HG02884 (cell line): ENCODE measurements at regions not wholly inside any gene's neighbourhood (a gene's known extent, or its start where the extent isn't known, plus 50 kb on each side); places are given as distances from the start of the nearest gene placed in this dataset.
"Not testable (repeated sequence)": the region's sequence is repeated elsewhere in the genome, so short reads cannot be mapped to it uniquely, and the experiment has no call there.

Experiments used
- ATAC-seq: cut with Tn5 transposase; IDR thresholded peaks from one replicate; pipeline ENCODE4 v1.9.1; 2021; ENCODE audit warnings: mild to moderate bottlenecking, moderate library complexity; ENCODE audit not compliant: unreplicated experiment

DNA sequence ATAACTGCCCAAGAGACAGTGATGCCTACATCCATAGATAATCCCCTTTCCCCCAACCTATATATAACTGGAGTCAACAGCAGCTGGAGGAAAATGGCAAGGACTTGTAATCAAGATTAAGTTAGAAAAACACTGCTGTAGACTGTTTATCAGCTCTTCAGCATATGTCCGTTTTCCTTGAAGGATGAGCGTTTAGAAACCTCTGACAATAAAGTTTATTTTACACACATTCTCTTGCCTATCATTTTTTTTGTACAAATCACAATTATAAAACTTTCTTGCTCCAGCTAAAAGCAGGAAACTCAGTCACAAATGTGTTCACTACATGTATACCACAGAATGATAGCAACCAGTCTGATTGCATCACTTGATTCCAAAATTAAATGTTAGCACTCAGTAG lies 50.8 kb downstream of the PPIAL4G start:
- not testable (repeated sequence) for ATAC-seq

DNA sequence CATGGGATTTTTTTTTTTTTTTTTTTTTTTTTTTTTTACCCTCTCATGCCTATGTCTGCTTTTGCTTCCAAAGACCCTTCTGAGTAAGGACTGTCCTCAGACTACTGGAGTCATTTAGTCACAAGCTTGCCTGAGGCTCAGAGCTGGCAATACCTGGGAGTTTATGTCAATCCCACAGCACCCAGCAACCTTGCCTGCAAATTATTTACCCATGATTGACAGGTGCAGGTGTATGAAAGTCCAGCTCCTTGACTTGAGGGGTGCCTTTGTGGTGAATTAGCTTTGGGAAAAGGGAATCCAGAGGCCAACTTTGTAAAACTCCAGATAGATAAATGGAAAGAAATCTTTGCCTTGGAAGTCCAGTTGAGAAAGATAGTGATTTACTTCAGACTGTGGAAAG lies 53.2 kb downstream of the PPIAL4G start:
- ATAC-seq: not testable (repeated sequence)

DNA sequence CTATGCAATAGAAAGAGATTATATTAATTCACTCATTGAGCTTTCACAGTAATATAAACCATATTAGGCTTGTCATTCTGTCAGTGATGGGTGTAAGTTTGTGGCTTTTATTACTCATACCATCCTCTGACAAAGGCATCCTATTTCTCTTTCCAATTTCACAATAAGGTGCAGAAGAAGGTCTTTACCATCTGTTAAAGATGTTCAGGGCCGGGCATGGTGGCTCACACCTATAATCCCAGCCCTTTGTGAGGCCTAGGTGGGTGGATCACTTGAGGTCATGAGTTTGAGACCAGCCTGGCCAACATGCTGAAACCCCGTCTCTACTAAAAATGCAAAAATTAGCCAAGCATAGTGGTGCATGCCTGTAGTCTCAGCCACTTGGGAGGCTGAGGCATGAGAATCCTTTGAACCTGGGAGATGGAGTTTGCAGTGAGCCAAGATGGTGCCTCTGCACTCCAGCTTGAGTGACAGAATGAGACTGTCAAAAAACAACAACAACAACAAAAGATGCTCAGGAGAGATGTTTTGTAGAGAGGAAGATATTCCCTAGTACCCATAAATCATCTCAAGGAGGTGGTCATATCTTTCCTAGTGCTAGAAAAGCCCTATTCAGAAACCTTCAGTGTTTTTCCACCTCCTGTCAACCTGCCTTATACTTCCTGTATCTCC lies 56.0 kb downstream of the PPIAL4G start:
- ATAC-seq: not testable (repeated sequence)

DNA sequence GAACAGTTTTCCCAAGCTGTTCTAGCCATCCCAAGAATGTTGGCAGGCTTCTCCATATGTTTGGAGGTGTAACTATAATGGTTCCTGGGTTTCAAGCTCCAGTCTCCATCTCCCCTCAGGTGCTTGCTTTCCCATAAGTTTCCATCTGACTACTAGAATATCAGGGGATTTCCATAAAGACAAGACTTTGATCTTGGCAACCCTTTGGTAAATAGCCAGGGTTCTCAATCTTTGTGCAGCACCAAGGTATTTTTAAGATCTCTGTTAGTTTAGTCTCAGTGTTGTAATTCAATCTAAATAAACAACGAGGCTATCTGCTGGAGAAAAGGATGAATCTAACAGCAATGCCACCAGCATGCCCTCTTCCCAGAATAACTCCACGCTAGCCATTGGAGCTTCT lies 56.7 kb downstream of the PPIAL4G start:
- not testable (repeated sequence) for ATAC-seq

DNA sequence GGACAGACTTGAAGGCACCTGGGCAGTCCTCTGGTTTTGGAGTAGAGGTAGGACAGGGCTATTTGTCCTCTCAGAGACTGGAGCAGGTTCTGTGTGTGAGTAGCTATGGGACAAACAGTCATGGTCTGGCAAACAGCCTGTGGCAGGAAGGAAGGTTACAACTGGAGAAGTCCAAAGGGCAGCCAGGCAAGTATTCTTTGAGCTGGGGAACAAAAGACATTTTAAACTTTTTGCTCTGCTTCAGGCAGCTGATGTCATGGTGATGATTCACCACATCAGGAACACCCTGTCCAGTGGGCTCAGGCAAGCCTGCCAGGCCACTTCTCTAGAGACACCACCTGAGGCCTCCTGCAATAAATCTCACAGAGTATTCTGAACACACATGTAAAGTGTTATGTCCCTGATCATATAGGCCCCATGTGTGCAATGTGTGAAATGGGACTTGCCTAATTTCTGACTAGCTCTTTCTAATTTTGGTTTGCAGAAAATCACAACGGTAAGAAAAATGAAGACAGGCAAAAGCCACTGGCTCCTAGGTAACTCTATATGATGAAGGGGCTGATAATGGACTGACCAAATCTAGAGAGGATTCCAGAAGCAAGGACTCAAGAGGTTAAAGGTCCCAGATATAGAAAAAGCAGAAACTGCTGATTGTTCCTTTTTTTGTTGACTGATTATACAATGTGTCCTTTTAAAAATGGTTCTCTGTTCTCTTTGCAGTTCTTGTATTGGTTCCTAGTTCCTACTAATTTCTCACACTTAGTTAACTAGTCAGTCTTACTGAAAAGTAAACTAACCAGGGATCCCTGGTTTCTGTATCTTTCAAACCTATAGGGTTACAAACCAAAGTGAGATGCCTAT lies 58.7 kb downstream of the PPIAL4G start:
- ATAC-seq: not testable (repeated sequence)

DNA sequence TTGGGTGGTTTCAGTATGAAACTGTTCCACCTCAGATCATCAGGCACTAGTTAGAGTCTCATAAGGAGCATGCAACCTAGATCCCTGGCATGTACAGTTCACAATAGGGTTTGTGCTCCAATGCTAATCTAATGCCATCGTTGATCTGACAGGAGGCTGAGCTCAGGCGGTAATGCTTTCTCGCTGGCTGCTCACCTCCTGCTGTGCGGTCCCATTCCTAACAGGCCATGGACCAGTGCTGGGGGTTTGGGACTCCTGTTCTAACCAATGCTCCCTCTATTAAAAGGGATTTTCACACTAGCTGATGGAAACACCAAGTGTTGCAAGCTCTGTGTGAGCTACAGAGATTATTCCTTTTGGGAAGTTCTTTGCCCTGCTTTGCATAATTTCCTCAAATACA lies 60.2 kb downstream of the PPIAL4G start:
- ATAC-seq: not testable (repeated sequence)

DNA sequence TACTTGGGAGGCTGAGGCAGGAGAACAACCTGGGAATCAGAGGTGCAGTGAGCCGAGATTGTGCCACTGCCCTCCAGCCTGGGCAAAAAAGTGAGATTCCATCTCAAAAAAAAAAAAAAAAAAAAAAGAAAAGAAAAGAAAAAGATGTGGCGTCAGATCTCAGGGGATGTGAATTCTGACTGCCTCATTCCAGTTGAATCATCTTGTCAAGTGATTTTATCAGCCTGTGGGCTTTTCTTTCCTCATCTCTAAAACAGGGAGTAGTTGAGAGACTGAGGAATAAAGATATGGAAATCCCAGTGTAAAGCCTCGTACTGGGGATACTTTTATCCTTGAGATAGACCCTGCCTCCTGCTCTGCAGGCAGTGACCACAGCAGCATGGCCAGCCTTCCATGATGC lies 65.9 kb downstream of the PPIAL4G start:
- ATAC-seq: not testable (repeated sequence)

DNA sequence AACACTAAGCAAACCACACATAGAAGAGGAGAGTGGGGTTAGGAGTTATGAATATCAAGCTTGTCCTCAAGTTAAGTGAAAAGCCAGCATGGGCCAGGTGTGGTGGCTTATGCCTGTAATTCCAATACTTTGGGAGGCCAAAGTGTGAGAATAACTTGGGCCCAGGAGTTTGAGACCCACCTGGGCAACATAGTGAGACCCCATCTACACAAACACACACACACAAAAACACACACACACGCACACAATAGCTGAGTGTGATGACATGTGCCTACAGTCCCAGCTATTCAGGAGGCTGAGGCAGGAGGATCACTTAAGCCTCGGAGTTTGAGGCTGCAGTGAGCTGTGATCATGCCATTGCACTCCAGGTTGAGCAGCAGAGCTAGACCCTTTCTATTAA lies 69.7 kb downstream of the PPIAL4G start:
- not testable (repeated sequence) for ATAC-seq

DNA sequence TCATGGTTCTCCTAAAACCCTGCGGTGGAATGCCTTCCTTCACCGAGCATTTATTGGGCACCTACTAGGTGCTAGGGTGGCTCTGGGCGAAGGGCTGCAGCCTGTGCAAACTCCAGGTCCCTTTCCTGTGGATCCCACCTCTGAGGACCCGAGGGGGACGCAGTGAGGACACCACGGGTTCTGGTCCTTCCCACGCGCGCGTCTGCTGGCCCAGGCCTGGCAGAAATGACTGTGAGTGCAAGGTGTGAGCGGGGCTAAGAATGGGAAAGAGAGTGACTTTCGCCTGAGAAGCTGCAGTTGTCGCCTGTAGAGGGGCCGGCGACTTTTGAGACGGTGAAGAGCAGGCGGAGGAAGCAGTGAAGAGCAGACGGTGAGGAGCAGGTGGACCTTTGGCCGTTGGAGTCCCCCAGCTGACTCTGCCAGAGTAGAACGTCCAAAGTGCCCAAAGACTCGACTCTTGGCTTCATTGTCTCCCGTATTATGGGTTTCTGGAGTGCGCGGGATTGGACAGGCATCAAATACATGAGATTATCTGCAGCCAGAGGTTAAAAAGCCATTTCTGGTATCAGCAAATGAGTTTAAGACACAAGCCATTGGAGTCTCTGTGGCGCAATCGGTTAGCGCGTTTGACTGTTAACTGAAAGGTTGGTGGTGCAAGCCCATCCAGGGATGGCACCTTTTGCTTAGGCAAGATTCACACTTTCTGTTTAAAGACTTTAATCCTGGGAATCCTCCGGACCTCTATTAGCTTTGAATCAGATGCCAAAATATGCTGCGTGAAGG lies 78.1 kb downstream of the PPIAL4G start:
- ATAC-seq: not testable (repeated sequence)

DNA sequence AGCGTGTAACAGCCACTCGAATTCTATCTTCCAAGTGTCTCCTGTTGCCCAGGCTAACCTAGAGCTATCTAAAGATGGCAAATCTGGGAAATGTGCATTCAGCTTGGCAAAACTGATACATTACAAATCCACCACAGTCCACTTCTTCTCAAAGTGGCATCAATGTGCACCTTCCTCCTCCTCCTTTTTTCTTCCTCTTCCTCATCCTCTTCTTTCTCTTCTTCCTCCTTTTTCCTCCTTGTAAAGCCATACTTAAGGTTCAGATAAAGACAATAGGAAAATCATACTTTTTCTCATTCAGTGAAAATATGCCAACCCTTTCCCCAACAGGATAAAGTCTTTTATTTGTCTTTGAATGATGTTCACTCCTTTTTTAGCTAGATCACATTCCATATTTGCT lies 79.2 kb downstream of the PPIAL4G start:
- ATAC-seq: not testable (repeated sequence)

DNA sequence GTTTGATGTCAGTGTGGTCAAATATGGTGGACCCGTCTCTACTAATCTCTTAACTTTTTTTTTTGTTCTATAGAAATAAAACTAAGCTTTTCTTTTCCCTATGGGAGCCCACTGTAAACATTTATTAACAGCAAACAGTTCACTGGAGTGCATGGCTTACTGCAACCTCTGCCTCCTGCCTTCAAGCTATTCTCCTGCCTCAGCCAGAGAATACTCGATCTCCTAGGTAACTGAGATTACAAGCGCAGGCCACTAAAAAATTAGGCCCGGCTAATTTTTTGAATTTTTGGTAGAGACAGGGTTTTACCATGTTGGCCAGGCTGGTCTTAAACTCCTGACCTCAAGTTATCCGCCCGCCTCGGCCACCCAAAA lies 80.0 kb downstream of the PPIAL4G start:
- not testable (repeated sequence) for ATAC-seq

DNA sequence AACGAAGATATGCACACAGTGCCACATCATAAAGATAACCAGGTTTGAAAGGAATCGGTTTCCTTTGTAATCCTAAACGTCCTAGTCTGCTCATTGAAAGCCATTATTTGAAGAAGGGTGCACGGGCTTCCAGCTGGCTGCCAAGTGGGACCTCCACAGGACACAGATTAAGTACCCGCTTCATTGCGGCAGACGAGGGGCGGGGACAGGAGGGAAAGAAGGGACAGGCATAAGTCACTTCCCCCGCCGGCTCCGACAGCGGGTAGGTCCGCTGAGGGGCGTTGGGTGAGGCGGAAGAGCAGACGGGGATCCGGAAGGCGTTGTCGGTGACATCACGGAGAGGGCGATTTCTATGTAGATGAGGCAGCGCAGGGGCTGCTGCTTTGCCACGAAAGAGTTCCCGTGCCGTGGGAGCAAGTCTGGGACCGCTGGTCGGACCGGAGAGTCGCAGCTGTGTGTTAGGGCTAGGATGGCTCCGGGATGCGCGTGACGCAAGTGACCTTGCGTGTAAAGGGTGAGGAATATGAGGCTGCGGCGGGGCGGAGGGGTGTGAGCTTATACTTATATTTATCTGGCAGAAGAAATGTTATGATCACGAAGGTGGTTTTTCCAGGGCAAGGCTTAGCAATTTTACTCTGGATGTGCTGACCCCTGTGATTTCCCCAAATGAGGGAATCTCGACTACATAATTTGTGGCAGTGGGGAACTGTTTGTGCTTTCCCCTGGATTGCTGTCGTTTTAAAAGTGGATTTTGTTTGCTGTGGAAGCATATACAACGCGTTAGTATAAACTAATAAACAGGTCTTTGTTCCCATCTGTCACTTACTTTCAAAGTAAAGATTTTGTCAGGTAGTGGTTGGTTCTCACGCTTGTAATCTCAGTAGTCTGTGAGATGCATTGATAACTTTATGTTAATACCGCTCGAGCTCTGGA lies 80.7 kb downstream of the PPIAL4G start:
- ATAC-seq: peak; percentile 85

DNA sequence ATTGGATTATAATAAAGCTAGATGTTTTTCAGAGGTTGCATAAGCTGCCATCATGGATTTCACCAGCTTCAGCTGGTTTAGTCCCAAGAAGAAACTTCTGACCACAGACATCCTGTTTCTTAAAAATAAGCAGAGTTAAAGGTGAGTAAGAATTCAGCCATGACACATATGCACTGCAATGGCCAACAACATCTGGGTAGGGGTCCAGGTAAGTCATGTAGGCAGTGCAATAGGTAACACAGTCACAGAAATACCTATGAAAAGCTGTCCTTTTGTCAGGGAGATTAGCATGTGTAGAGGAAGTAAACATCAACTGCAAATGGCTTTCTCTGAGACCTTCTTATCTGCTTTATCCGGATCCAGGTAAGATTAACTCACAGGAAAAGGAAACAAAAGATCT lies 85.6 kb downstream of the PPIAL4G start:
- ATAC-seq: not testable (repeated sequence)

DNA sequence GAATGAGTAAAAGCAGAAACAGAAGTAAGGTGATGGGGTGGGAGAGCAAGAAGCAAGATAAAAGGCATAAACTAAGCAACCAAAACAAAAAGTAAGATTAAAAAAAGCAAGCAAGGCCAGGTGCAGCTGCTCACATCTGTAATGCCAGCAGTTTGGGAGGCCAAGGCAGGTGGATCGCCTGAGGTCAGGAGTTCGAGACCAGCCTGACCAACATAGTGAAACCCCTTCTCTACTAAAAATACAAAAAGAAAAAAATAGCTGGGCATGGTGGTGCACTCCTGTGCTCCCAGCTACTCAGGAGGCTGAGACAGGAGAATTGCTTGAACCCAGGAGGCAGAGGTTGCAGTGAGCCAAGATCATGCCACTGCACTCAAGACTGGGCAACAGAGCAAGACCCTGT lies 90.6 kb downstream of the PPIAL4G start:
- ATAC-seq: not testable (repeated sequence)

DNA sequence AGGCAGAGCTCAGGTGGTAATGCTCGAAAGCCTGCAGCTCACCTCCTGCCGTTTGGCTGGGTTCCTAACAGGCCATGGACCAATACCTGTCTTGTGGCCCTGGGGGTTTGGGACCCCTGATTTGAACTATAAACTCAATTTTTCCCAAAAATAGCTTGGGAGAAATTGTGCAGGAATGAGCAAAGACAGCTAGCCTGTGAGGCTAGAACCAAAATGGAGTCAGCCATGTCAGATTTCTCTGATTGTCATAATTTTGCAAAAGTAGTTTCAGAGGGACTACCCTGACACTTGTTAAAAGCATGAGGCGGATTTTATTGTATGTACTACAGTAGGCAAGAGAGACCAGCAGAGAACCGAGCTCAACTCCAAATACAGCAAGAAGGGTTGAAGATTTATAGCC lies 91.8 kb downstream of the PPIAL4G start:
- ATAC-seq: not testable (repeated sequence)

DNA sequence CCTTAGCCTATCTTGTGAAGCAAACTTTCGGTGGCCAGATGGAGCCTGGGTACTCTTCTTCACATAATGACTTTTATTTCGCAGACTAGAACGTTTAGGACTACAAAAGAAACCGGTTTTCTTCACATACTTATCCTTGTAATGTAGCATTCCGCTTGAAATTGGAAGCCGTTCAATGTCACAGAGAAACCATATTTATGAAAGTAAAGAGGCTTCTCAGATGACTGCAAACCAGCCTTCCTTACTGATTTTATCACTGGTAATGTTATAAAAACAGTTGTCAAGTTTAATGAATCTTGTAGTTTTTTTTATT lies 94.1 kb downstream of the PPIAL4G start:
- no peak for ATAC-seq

DNA sequence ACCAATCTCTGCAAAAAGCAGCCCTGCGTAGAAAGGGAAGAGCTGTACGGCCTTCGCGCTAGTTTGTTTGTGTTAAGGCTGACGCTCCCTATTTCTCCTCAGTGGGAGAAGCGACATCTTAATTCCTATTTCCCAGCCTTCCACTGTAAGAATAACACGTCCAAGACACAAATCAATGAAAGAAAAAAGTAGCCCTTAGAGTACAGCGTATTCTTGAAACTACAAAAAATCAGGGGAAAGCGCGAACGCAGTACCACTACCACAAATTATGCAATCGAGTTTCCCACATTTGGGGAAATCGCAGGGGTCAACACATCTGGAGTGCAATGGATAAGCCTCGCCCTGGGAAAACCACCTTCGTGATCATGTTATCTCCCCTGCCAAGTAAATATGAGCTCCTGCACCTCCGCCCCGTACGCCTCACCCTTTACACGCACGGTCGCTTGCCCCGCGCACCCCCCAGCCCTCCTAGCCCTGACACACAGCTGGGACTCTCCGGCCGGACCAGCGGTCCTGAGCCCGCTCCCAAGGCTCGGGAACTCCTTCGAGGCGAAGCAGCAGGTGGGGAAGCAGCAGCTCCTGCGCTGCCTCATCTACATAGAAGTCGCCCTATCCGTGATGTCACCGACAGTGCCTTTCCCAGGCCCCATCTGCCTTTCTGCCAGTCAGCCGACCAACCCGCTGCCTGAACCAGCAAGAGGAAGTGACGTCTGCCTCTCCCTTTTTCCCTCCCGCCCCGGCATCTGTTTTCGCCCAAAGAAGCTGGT lies 94.7 kb downstream of the PPIAL4G start:
- ATAC-seq: peak; percentile 78

DNA sequence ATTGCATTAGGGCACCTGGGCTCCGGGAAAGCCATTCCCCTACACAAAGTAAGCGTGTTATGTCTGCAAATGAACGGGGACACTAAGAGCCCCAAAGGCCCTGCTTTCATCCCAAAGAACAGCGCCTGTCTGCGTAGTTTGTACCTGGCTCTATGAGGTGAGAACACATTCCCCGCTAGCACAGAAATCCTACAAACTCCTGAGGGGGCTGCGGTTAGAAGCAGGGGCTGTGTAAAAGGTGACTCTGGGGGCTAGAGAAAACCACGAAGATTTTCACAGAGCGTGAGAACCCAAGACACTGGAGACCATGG lies 95.2 kb downstream of the PPIAL4G start:
- not testable (repeated sequence) for ATAC-seq

DNA sequence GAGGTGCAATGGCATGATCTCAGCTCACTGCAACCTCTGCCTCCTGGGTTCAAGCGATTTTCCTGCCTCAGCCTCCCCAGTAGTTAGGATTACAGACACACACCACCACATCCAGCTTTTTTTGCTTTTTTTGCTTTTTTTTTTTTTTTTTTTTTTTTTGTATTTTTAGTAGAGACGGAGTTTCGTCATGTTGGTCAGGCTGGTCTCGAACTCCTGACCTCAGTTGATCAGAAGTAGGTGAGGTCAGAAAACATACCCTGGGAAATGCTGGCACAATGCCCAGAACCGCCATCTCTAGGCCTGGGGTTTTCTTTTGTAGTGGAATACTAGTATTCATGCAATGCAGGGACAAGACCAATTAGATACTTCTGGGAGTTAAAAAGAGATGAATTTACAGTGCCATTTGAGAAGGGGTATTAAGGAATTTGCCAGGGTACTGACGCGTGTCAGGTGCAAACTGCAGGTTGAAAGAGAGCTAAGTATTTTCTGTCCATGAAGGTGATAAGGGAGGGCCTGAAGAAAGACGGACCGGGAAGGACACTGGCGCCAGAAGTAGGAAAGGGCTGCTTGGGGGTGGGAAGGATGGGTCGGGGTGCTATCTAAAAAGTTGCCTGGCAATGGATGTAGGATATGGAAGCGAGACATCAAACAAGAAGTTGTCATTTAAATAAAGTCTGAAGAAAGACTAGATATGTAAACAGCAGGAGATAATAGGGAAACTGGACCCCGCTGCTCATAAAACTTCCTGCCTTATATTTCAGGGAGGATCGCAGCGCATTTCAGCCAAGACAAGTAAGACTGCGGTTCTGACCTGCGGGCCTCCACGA lies 95.8 kb downstream of the PPIAL4G start:
- not testable (repeated sequence) for ATAC-seq
